K562 (cell line): ENCODE measurements at regions not wholly inside any gene's neighbourhood (a gene's known extent, or its start where the extent isn't known, plus 50 kb on each side); places are given as distances from the start of the nearest gene placed in this dataset.
A peak's percentile ranks its signal among the peaks of the same experiment; 100 is the strongest.

Source experiments
- ATF4 ChIP-seq: fragments of 450-650 bp; formaldehyde crosslinking; IDR thresholded peaks from 2 replicates; pipeline ENCODE4 v1.4.0; 2022; ENCODE audit warnings: mild to moderate bottlenecking, moderate library complexity
- BCOR ChIP-seq: fragments of 450-650 bp; IDR thresholded peaks from 2 replicates; pipeline ENCODE4 v1.6.1; 2016
- CHD1 ChIP-seq: fragments of 200-600 bp; sonication (generic); IDR thresholded peaks from one replicate; pipeline ENCODE4 v1.6.1; 2012; ENCODE audit warnings: mild to moderate bottlenecking, moderate library complexity, low read length, inconsistent platforms
- CXXC5 ChIP-seq: fragments of 250-450 bp; sonication (Bioruptor Pico); IDR thresholded peaks from 2 replicates; pipeline ENCODE4 v1.8.0; 2022; ENCODE audit warnings: inconsistent platforms, mild to moderate bottlenecking, moderate library complexity
- DLX4 ChIP-seq: fragments of 250-450 bp; sonication (Bioruptor Pico); IDR thresholded peaks from 2 replicates; pipeline ENCODE4 v1.6.1; 2021; ENCODE audit warnings: mild to moderate bottlenecking
- FOXP1 ChIP-seq: sonication (generic); formaldehyde crosslinking; IDR thresholded peaks from 2 replicates; pipeline ENCODE4 v1.8.0; 2022; ENCODE audit warnings: mild to moderate bottlenecking, missing genetic modification reagents
- HCFC1 ChIP-seq: IDR thresholded peaks from 2 replicates; pipeline ENCODE4 v1.6.1; 2012; ENCODE audit warnings: low read depth, low read length, improper control_type of control experiment
- HEY1 ChIP-seq: fragments of 250-450 bp; sonication (Bioruptor Pico); IDR thresholded peaks from 2 replicates; pipeline ENCODE4 v1.5.0; 2020; ENCODE audit warnings: mild to moderate bottlenecking, moderate library complexity, borderline replicate concordance
- JUN ChIP-seq, 2 experiments: sonication (generic) in 1 of 2; formaldehyde crosslinking in 1 of 2; IDR thresholded peaks; 2 replicates each; pipeline versions ENCODE4 v1.6.1 to v1.8.0; 2012 to 2022; ENCODE audit warnings: borderline replicate concordance in 2 of 2, mild to moderate bottlenecking in 2 of 2, improper control_type of control experiment in 1 of 2, low read depth in 1 of 2, low read length in 1 of 2, missing genetic modification reagents in 1 of 2
- KDM2B ChIP-seq: fragments of 250-450 bp; sonication (Bioruptor Pico); IDR thresholded peaks from 2 replicates; pipeline ENCODE4 v1.8.0; 2021; ENCODE audit warnings: mild to moderate bottlenecking, moderate library complexity
- MTA1 ChIP-seq: fragments of 450-650 bp; IDR thresholded peaks from 2 replicates; pipeline ENCODE4 v1.6.1; 2017; ENCODE audit warnings: borderline replicate concordance
- PML ChIP-seq: IDR thresholded peaks from 2 replicates; pipeline ENCODE4 v1.6.1; 2012; ENCODE audit warnings: low read length, inconsistent platforms
- POLR2B ChIP-seq: fragments of 450-650 bp; IDR thresholded peaks from 2 replicates; pipeline ENCODE4 v1.6.1; 2018; ENCODE audit warnings: low read depth; ENCODE audit not compliant: partially characterized antibody
- RBM39 ChIP-seq: fragments of 200-400 bp; formaldehyde crosslinking; optimal IDR thresholded peaks from 2 replicates; pipeline ENCODE3; 2018; ENCODE audit warnings: low read depth, low read length
- TAF1 ChIP-seq: IDR thresholded peaks from 2 replicates; pipeline ENCODE4 v1.6.1; 2011; ENCODE audit warnings: mild to moderate bottlenecking, low read length, moderate library complexity; ENCODE audit not compliant: insufficient read depth, control insufficient read depth, severe bottlenecking; ENCODE audit errors: extremely low read depth
- VEZF1 ChIP-seq: fragments of 200-800 bp; sonication (Bioruptor generic); IDR thresholded peaks from 2 replicates; pipeline ENCODE4 v1.6.1; 2017; ENCODE audit warnings: missing genetic modification characterization, missing compliant biosample characterization
- XRCC5 ChIP-seq: fragments of 200-400 bp; formaldehyde crosslinking; IDR thresholded peaks from 2 replicates; pipeline ENCODE4 v1.6.1; 2017; ENCODE audit warnings: low read depth, mild to moderate bottlenecking, low read length
- ZBTB11 ChIP-seq, 3 experiments: fragments of 200-800 bp in 1 of 3; fragments of 250-450 bp in 1 of 3; fragments of 450-650 bp in 1 of 3; sonication (Bioruptor Pico) in 1 of 3; sonication (Bioruptor generic) in 1 of 3; formaldehyde crosslinking in 1 of 3; IDR thresholded peaks; 2 replicates each; pipeline versions ENCODE4 v1.6.1 to v1.8.0; 2016 to 2022; ENCODE audit warnings: mild to moderate bottlenecking in 2 of 3, missing genetic modification characterization in 2 of 3, missing compliant biosample characterization in 1 of 3, moderate library complexity in 1 of 3
- ZBTB7A ChIP-seq: IDR thresholded peaks from 2 replicates; pipeline ENCODE4 v1.6.1; 2011; ENCODE audit warnings: low read depth, mild to moderate bottlenecking, low read length, moderate library complexity, borderline replicate concordance; ENCODE audit not compliant: control insufficient read depth
- ZNF23 ChIP-seq: fragments of 250-450 bp; sonication (Bioruptor Pico); IDR thresholded peaks from 2 replicates; pipeline ENCODE4 v1.4.0; 2020; ENCODE audit warnings: mild to moderate bottlenecking
- ZNF354B ChIP-seq: fragments of 250-450 bp; sonication (Bioruptor Pico); IDR thresholded peaks from 2 replicates; pipeline ENCODE4 v1.4.0; 2020
- ZNF436 ChIP-seq: fragments of 250-450, 450-650 bp; sonication (Bioruptor Pico); formaldehyde crosslinking; IDR thresholded peaks from 2 replicates; pipeline ENCODE4 v1.7.0; 2020; ENCODE audit warnings: mild to moderate bottlenecking
- ZNF586 ChIP-seq: fragments of 450-650 bp; formaldehyde crosslinking; conservative IDR thresholded peaks from 2 replicates; pipeline ENCODE4 v1.4.0; 2020; ENCODE audit warnings: mild to moderate bottlenecking, moderate library complexity

GRCh38 chr22:49657275-49657973, 170.2 kb downstream of the BRD1 start (continued):
- TF ChIP-seq ZBTB11 (CRISPR knock-in tag; IDR thresholded peaks at IDR 0.05) (0 out of 6 replicates have a peak, but pooled peaks of 1 of the 3 experiments have one; percentile 34), ZNF354B (CRISPR knock-in tag) (no peak), ZNF23 (CRISPR knock-in tag) (no peak), TAF1 (peak; percentile 60), ZNF436 (no peak), HEY1 (no peak), CXXC5 (CRISPR knock-in tag) (0 out of 2 replicates have a peak, but pooled peaks have one; percentile 13), ZNF586 (CRISPR knock-in tag) (no peak), RBM39 (no peak), VEZF1 (CRISPR knock-in tag) (0 out of 2 replicates have a peak, but pooled peaks have one; percentile 25), HCFC1 (peak; percentile 47), JUN (IDR thresholded peaks at IDR 0.05; ENCODE audit: borderline replicate concordance, low read depth, low read length) (no peak), JUN (CRISPR knock-in tag; IDR thresholded peaks at IDR 0.05; ENCODE audit: borderline replicate concordance) (no peak), PML (no peak), KDM2B (CRISPR knock-in tag) (no peak), ATF4 (CRISPR knock-in tag) (no peak), POLR2B (peak; percentile 64), CHD1 (no peak), BCOR (no peak), XRCC5 (no peak), DLX4 (CRISPR knock-in tag) (no peak), MTA1 (no peak), ZBTB7A (no peak), FOXP1 (CRISPR knock-in tag) (no peak)
